Erythroblast (primary cell): ENCODE measurements at regions not wholly inside any gene's neighbourhood (a gene's known extent, or its start where the extent isn't known, plus 50 kb on each side); places are given as distances from the start of the nearest gene placed in this dataset.

Source experiments
- DNase-seq, 2 experiments: peaks; one replicate each; lab custom pipeline; 2025; lab: John Stamatoyannopoulos, UW
- GATA1 ChIP-seq: IDR thresholded peaks from 2 replicates; pipeline ENCODE4 v1.6.1; 2011; ENCODE audit warnings: low read depth, mild to moderate bottlenecking, control low read depth, low read length, moderate library complexity
- POLR2A ChIP-seq: IDR thresholded peaks from 2 replicates; pipeline ENCODE4 v1.6.1; 2011; ENCODE audit warnings: mild to moderate bottlenecking, low read length

DNA sequence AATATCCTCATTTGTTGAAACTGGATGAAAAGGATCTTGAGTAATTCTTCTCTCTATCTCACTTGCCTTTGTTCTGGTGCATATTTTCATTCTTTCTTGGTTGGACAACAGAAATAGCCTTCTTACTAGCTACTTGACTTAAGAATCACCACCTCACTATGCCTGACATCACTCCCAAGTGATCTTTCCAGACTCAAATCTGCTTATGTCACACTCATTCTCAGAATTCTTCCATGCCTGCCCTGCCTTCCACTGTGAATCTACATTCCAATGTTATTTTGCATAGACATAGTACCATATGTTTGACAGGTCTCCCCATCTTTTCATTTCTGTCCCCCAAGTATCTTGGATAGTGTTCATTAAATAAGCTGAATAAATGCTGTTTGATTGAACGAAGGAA lies 78.5 kb upstream of the DPYD start:
- TF ChIP-seq GATA1: no peak
- TF ChIP-seq POLR2A: no peak
- no peak for DNase-seq

GRCh38 chr1:97996880-97997279 lies 76.0 kb upstream of the DPYD start:
- TF ChIP-seq GATA1 (no peak), POLR2A (no peak)
- DNase-seq: no peak

GRCh38 chr1:97989094-97989680 lies 68.4 kb upstream of the DPYD start:
- TF ChIP-seq POLR2A: no peak
- no peak for TF ChIP-seq GATA1
- DNase-seq: no peak

DNA sequence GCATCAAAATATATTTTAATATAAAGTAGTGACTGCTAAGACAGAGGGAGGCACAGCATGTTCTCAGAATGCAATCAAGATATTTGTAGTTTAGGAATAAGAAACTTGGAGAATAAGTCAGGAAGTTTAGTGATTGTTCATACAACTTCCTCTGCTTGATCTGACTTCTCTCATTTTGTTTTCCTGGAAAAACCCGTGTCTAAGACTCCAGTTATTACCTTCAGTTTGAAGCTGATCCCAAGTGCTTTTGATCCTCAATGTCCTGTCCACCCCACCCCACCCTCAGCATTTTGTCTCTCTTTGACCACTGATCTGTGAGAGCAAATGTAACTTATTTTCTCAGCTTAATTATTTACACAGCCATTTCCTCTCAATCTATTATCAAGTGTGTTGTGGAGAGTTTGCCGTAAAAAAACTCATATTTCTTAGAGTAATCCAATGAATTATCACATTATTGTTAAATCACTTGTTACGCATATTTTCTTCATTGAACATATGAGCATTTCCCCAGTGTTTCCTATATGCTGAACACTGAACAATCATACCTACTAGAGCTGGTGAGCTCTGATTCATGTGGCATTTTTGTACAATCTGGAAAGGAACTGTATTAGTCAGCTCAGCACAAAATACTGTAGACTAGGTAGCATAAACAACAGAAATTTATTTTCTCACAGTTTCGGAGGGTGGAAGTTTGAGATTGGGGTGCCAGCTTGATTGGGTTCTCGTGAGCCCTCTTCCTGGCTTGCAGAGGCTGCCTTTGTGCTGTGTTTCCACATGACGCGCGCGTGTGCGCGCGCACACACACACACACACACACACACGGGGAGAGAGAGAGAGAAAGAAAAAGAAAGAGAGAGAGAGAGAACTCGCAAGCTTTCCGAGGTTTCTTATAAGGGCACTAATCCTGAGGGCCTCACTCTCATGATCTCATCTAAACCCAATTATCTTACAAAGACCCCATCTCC lies 65.5 kb upstream of the DPYD start:
- no peak for TF ChIP-seq GATA1
- no peak for TF ChIP-seq POLR2A
- DNase-seq: no peak

DNA sequence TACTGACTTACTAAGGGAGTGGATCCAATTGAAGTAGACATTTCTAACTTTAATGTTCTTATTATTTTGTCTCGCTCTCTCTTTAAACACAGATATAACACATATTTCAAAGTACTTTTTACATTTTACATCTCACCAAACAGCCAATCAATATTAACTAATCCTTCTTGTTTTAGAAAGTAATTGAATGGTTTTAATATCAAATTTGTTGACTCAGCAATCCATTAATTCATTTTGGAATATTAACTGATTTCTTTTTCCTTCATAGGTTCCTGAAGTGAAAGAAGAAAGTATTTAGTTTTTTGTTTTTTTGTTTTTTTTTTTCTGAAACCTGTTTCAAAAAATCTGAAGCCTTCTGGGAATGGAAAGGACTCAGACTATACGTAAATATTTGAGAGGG lies 62.3 kb upstream of the DPYD start:
- TF ChIP-seq GATA1 (no peak), POLR2A (no peak)
- DNase-seq: no peak

- DNase-seq: no peak
- TF ChIP-seq POLR2A (no peak), GATA1 (no peak)
These were observed 59.7 kb upstream of the DPYD start for GRCh38 chr1:97980530-97980929.

- TF ChIP-seq POLR2A (no peak), GATA1 (no peak)
- DNase-seq: no peak
These were observed 56.0 kb upstream of the DPYD start for GRCh38 chr1:97976801-97977200.
